ENCODE measurements at regions not wholly inside any gene's neighbourhood (a gene's known extent, or its start where the extent isn't known, plus 50 kb on each side); places are given as distances from the start of the nearest gene placed in this dataset.

DNA sequence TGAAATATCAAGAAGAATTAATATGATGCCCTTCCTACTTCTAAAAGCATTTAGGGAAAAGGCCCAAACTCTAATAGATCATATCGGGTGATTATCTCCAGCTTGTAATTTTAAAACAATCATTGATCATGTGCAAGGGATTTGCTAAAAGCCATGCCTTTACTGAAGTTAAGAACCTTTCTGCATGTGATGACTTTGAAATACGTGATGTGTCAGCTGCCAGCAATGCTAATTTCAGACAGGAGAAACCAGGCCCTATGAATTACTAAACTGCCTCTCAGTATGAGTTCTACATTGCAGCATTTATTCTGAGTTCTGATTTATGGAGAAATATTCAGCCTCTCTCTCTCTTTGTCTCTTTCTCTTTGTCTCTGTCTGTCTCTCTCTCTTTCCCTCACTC lies 203.6 kb upstream of the AKR1E2 start:
- TF ChIP-seq EZH2 (IDR thresholded peaks at IDR 0.05; ENCODE audit: borderline replicate concordance, low read depth, low read length, severe bottlenecking): no peak
- TF ChIP-seq, protein P1, sequence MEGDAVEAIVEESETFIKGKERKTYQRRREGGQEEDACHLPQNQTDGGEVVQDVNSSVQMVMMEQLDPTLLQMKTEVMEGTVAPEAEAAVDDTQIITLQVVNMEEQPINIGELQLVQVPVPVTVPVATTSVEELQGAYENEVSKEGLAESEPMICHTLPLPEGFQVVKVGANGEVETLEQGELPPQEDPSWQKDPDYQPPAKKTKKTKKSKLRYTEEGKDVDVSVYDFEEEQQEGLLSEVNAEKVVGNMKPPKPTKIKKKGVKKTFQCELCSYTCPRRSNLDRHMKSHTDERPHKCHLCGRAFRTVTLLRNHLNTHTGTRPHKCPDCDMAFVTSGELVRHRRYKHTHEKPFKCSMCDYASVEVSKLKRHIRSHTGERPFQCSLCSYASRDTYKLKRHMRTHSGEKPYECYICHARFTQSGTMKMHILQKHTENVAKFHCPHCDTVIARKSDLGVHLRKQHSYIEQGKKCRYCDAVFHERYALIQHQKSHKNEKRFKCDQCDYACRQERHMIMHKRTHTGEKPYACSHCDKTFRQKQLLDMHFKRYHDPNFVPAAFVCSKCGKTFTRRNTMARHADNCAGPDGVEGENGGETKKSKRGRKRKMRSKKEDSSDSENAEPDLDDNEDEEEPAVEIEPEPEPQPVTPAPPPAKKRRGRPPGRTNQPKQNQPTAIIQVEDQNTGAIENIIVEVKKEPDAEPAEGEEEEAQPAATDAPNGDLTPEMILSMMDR (IDR thresholded peaks at IDR 0.05; ENCODE audit: extremely low read depth in 1 of 2, insufficient read depth in 1 of 2, low read depth in 1 of 2, low read length in 2 of 2): no peak
- TF ChIP-seq JUN (IDR thresholded peaks at IDR 0.05; ENCODE audit: borderline replicate concordance, insufficient read depth, insufficient read length, low read depth): no peak
